ENCODE measurements at regions not wholly inside any gene's neighbourhood (a gene's known extent, or its start where the extent isn't known, plus 50 kb on each side); places are given as distances from the start of the nearest gene placed in this dataset.
"Not testable (repeated sequence)": the region's sequence is repeated elsewhere in the genome, so short reads cannot be mapped to it uniquely, and the experiment has no call there.

DNA sequence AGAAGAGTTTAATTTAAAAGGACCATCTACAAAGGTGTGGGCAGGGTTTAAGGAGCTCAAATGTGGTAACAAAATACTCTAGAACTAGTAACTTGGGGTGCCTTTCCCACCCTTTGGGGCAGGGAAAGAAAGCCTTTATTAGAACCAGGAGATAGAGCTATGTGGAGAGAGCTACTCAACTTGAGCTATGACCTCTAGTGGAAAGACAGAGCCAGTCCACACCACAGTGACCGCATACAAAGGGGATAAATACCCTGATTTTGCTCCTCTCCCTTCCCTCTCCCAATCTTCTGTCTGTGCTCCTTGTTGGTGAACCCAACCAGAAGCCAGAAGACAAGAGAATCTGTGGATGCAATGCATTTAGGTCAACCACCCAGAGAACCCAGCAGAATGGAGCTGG is 54.4 kb upstream of the JAK1 start:
- DNase-seq, result no peak

- DNase-seq, result no peak
Measured at GRCh38 chr1:65021795-65022194, 55.4 kb upstream of the JAK1 start.

- no peak for DNase-seq
Measured at GRCh38 chr1:65022216-65022615, 55.9 kb upstream of the JAK1 start.

DNA sequence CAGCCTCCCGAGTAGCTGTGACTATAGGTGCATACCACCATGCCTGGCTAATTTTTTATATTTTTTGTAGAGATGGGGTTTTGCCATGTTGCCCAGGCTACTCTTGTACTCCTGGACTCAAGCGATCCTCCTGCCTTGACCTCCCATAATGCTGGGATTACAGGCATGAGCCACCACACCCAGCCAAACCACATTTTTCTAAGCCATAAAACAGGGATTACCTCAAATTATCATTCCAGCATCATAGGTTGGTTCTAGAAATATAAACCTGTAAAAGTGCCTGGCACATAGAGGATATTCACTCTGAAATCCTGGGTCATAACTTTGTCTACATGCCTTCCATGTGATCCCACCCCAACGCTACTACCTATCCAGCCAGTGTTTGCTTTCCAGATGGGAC is 59.4 kb upstream of the JAK1 start:
- DNase-seq, result no peak

DNA sequence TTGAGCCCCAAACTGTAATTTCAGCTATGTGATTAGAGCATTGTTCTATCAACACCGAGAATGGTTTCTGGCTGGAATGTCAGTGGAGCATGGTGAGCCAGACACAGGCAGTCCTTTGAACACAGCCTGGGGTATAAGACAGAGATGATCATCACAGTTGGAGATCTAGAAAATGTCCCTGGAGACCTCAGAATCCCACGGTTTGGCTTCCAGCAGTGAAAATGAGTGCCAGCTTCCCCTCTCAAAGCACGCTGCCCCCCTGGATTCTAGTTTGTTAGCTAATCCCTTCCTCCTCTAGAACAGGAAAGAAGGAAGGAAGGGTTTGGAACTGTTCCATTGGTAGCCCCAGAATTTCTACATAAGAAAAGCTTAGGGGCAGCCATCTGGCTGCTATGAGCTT is 59.9 kb upstream of the JAK1 start:
- DNase-seq, result no peak

- DNase-seq, result no peak
Measured at GRCh38 chr1:65027666-65028358, 61.5 kb upstream of the JAK1 start.

DNA sequence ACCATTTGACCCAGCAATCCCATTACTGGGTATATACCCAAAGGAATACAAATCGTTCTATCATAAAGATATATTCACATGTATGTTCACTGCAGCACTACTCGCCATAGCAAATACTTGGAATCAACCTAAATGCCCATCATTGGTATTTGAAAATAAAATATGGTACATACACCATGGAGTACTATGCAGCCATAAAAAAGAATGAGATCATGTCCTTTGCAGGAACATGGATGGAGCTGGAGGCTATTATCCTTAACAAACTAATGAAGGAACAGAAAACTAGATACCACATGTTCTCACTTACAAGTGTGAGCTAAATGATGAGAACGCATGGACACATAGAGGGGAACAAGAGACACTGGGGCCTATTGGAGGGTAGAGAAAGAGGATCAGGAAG is 63.1 kb upstream of the JAK1 start:
- not testable (repeated sequence) for DNase-seq

DNA sequence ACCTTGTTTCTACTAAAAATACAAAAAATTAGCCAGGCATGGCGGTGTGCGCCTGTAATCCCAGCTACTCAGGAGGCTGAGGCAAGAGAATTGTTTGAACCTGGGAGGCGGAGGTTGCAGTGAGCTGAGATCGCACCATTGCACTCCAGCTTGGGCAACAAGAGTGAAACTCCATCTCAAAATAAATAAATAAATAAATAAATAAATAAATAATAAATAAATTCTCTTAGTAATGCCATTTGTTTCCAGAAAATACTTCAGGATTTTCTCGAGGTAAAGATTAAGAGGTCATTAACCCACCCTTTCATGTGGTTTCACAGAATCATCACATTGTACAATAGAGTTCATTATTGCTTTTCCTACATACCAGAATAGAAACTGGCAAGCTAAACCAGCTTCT is 68.5 kb upstream of the JAK1 start:
- DNase-seq, result not testable (repeated sequence)

DNA sequence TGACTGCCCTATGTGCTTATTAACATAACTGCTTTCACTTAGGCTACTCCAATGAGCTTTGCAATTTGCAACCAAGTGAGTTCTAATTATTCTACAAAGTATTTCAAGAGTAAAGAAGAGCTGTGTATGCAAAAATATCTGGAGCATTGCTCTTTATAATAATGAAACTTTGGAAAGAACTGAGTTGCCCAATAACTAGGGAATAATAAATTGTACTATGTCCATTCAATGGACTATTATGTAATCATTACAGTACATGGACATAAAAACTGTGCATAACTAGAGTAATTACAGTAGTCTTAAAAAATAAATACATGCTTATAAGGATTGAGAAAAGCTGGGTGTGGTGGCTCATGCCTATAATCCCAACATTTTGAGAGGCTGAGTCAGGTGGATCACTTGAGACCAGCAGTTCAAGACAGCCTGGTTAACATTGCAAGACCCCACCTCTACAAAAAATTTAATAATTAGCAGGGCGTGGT is 70.3 kb upstream of the JAK1 start:
- no peak for DNase-seq

DNA sequence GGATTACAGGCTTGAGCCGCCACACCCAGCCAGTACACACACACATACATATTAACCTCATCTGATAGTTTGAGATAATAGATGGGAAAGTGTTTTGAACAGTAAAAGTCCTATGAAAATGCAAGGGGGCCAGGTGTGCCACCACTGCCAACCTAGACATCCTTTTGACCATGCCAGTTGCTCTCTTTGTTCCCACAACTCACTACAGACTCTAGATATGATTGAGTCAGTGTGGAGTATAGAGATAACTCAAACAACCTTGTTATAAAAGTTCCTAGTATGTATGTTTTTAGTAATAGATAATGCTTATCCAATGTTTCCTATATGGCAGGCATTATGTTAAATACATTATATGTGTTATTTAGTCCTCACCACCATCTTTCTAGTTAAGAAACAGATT is 72.7 kb upstream of the JAK1 start:
- no peak for DNase-seq

- DNase-seq, result no peak
Measured at GRCh38 chr1:65039508-65039907, 73.2 kb upstream of the JAK1 start.

DNA sequence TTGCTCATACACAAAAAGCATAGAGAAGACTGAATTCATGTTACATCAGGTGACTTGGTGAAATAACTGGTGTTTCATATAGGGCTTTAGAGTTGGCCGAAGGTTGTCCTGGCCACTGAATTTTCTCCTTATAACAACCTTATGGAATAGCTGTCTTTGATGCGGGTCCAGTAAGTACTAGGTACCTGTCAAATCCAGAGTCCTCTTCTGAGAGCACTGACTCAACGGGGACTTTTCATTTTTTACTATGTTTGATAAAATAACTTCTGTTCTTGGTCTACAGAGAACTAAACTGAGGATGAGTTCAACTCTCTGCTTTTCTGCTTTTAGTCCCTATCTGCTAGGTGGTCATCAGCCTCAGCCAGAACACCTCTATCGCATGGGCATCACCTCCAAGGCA is 76.1 kb upstream of the JAK1 start:
- DNase-seq, result no peak

DNA sequence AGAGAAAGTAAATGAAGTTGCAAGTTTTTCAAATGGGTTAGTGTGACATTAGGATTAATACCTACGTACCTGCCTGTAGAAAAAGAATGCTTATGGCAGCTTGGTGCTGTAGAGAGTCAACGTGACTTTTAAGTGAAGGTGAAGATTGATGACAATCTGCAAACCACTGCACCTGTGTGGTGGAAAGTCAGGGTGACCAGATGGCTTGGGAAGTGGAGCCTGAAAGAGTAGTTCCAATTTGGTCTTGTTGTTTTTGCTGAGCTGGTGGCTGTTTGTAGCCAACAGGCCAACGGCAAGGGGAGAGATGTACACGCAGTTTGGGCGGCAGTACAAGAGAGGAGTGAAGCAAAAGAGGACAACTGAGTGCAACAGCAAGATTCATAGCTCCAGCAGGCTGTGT is 78.1 kb upstream of the JAK1 start:
- DNase-seq, result no peak

DNA sequence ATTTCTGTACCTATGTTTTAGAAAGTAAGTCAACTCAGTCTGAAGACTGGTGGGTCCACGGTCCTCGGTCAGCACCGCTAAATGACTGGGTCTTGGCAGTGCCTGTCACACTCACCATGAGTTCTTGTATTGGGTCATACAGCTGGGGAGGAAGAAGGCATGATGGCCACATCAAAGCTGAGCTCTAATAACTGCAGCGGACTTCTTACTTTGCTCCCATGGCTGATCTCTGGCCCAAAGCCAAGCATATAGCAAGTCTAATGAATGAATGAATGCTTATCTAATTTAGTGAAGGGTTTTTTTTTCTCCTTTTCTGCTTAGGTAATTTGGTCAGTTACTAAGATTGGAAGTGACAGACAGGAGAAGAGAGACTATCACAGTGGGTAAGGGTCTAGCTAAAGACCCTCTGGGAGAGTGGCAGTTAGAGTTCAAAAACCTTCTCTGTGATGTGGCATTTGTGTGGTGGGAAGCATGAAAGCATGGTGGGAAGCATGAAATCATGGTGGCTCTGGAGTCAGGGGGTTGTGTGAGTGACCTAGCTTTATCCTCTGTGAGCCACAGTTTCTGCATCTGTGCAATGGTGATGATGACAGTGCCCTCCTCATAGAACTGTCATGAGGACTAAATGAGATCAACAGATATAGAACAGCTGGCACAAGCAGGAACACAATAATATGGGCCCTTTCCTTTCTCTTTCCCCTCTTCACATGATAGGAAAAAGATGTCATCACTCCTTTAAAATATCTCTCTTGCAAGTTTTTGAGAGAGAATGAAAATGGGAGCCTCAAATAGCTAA is 78.9 kb upstream of the JAK1 start:
- DNase-seq, result no peak

GRCh38 chr1:65048335-65048734 is 82.0 kb upstream of the JAK1 start:
- DNase-seq, result no peak

DNA sequence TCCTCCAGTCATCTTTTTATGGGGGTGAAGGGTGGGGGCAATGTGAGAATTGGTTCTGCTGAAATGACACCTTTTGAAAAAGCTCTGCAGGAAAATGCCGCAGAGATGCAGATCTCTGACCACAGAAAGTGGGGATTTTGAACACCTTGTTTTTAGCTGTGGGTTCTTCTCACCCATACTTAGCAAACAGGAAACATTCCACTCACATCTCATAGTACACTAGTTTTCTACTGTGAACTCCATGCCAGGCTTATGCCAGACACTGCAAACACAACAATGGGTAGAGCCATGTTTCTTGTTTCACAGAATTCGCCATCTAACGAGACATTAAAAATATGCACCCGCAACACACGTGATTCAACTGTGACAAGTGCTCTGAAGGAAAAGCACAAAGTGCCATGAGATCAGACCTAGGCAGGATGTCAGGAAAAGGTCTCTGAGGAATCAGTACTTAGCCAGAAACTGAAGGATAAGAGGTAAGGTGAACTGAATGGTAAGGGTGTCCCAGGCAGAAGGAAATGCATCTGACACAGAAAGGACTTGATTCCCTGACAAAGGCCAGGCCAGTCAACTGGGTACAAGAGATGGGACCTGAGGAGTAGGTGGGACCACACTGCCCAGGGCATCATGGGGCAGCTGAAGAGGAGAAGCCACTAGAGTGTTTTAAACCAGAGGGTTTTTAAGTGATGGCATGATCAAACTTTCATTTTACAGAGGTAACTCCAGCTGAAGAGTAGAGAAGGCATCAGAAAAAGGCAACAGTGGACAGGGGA is 83.8 kb upstream of the JAK1 start:
- DNase-seq, result no peak

- DNase-seq, result no peak
Measured at GRCh38 chr1:65050735-65051134, 84.4 kb upstream of the JAK1 start.

DNA sequence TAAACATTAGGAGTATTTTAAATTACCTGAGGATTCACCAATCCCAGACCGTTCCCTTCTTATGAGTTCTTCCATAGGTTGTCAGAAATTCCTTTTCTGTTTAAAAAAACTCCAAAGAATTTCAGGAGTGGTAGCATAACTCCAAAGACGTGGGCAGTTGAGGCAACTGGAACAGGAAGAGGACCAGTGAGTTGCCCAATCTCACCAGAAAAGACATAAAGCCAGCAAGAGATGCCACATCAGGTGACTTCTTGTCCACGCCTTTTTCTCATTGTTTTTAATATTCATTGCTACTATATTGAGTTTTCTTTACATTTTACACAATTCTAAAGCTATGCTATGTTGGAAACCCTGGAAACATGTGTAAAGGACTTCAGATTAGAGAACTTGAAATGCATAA is 88.1 kb upstream of the JAK1 start:
- DNase-seq, result no peak

- DNase-seq, result no peak
Measured at GRCh38 chr1:65055747-65056146, 89.4 kb upstream of the JAK1 start.

DNA sequence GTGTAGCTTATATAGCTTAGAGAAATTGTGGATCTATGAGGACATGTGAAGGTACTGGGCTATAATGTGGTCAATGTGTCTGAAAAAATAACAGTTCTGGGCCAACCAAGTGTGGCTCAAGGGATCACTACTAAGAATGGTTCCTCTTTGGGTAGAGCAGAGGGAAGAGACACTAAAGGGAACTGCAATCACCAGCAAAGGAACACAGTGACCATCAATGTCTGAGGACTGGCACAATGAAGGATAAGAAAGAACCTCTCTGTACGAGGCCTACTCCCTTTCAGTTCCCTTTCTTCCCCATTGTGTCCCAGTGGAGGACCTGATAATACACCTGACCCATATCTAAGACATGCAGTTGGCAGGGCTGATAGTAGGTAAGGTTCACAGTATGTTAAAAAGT is 89.9 kb upstream of the JAK1 start:
- no peak for DNase-seq

GRCh38 chr1:65056866-65057265 is 90.5 kb upstream of the JAK1 start:
- no peak for DNase-seq

- DNase-seq, result no peak
Measured at GRCh38 chr1:65059930-65060538, 88.0 kb upstream of the AK4 start.

DNA sequence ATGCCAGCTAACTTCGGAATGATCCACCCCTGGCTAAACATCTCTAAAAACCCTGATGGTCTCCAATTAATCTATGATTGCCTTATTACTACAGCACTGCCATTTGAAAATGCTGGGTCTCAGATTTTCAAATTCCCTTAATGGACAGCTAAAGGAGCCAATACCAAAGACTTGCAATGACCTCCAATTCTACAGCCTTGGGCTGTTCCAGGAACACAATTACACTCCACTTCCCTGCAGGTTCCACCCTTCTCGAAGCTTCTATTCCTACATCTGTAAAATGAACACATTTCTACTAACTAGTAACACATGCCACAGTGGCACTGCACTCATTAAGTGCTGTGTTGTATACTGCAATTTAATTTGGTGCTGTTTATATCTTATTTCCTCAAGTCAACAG is 85.7 kb upstream of the AK4 start:
- no peak for DNase-seq

All from stimulated activated CD4-positive, alpha-beta T cell treated with anti-CD3 and anti-CD28 coated beads, Interleukin-2, amount 100 ng/mL, for 24 hours (primary cell).